ENCODE measurements at regions not wholly inside any gene's neighbourhood (a gene's known extent, or its start where the extent isn't known, plus 50 kb on each side); places are given as distances from the start of the nearest gene placed in this dataset.

DNA sequence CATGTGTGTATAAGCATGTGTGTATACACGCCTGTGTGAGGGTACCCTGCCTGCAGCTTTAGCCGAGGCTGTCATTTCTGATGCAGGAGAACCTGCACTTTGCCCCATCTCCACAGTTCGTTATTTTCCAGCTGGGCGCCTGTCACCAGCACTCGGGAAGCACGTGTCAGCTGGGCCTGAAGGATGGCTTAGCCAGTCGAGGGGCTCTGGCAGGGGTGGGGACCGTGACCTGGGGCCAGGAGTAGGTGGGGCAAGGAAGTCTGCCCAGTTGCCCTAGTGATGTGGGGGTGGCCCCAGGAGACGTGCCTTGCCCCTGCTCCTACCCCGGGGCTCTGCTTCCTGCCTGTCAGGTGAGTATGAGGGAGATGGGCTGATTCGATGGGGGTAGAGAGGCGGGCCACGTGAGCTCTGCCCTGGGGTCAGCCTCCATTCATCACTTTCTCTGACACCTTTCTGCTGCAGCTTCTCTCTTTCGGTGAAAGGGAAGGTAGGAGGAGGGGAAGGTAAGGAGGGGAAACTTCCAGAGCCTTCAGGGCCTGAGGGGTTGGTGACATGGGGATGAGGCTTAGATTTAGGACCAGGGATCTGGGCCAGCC, 130.6 kb upstream of the SKOR2 start:
- BruUV-seq (replicated peaks), result no TSS peak
- intact Hi-C loops (cut with micrococcal nuclease), result no loop called here
- Histone ChIP-seq H2AFZ (ENCODE audit: low read depth, low read length) (no peak overlapping the region), H3K36me3 (ENCODE audit: control insufficient read depth in 2 of 2, extremely low read depth in 1 of 2, insufficient read depth in 2 of 2, low read length in 2 of 2) (no peaks in the 10 kb centered on the region), H3K79me2 (ENCODE audit: control insufficient read depth, insufficient read depth, low read length) (no peaks in the 10 kb centered on the region), H3K4me2 (ENCODE audit: insufficient read depth, low read length) (no peak overlapping the region), H3K9me3 (replicated peaks; ENCODE audit: control insufficient read depth, insufficient read depth, low read length) (no peaks in the 10 kb centered on the region), H3K4me1 (ENCODE audit: control insufficient read depth, extremely low read depth, insufficient read depth, low read length) (no peaks in the 10 kb centered on the region), H3K9ac (replicated peaks; ENCODE audit: extremely low read depth, insufficient read depth, low read length) (no peak overlapping the region), H3K27ac (ENCODE audit: insufficient read depth, low read depth, low read length) (no peak overlapping the region), H3K27me3 (ENCODE audit: control insufficient read depth in 2 of 2, insufficient read depth in 2 of 2, low read length in 2 of 2) (no peaks in the 10 kb centered on the region), H3K4me3 (replicated peaks in 1 of 3; ENCODE audit: insufficient read depth in 1 of 3, low read depth in 1 of 3, low read length in 3 of 3) (no peak overlapping the region), H3K9me1 (replicated peaks; ENCODE audit: control insufficient read depth, extremely low read depth, insufficient read depth, low read length) (no peaks in the 10 kb centered on the region), H4K20me1 (replicated peaks; ENCODE audit: control insufficient read depth, extremely low read depth, insufficient read depth, low read length) (no peaks in the 10 kb centered on the region)
- CTCF ChIA-PET, result no interaction called here
- FAIRE-seq, result no peak
- DNase-seq (ENCODE audit: low read depth, low spot score), result no peak
- POLR2A ChIA-PET, result no interaction called here
- dilution Hi-C loops (cut with MboI; ENCODE audit: extremely low pct_ligation_motif_present, low sequenced_read_pairs), result no loop called here
- TF ChIP-seq POLR2AphosphoS5 (IDR thresholded peaks at IDR 0.05; ENCODE audit: insufficient read depth, low read depth, low read length) (no peak), GATA2 (IDR thresholded peaks at IDR 0.05; ENCODE audit: insufficient read depth, insufficient read length, low read depth, low read length) (no peak), MYC (IDR thresholded peaks at IDR 0.05; ENCODE audit: low read depth, low read length) (no peak)
- TF ChIP-seq, protein P1, sequence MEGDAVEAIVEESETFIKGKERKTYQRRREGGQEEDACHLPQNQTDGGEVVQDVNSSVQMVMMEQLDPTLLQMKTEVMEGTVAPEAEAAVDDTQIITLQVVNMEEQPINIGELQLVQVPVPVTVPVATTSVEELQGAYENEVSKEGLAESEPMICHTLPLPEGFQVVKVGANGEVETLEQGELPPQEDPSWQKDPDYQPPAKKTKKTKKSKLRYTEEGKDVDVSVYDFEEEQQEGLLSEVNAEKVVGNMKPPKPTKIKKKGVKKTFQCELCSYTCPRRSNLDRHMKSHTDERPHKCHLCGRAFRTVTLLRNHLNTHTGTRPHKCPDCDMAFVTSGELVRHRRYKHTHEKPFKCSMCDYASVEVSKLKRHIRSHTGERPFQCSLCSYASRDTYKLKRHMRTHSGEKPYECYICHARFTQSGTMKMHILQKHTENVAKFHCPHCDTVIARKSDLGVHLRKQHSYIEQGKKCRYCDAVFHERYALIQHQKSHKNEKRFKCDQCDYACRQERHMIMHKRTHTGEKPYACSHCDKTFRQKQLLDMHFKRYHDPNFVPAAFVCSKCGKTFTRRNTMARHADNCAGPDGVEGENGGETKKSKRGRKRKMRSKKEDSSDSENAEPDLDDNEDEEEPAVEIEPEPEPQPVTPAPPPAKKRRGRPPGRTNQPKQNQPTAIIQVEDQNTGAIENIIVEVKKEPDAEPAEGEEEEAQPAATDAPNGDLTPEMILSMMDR (IDR thresholded peaks at IDR 0.05; ENCODE audit: extremely low read depth in 1 of 2, insufficient read depth in 1 of 2, low read depth in 1 of 2, low read length in 2 of 2), result no peak

DNA sequence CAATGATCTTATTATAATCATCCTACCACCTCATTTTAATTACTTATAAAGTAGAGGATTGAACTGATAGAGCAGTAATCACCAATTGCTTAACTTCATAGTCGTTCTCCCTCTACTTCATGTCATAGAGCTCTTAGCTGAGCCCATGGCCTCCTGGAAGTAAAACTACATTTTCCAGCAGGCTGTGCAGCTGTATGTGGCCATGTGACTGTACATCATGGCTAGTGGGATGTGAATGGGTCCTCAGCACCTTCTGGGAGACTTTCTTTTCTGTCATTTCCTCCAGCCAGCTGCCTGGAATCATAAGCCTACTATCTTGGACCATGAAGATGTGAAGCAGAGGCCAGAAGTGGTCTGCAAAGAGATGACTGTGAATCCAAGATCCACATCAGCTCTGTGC, 128.7 kb upstream of the SKOR2 start:
- Histone ChIP-seq H3K4me1 (ENCODE audit: control insufficient read depth, extremely low read depth, insufficient read depth, low read length) (no peaks in the 10 kb centered on the region), H3K79me2 (ENCODE audit: control insufficient read depth, insufficient read depth, low read length) (no peaks in the 10 kb centered on the region), H3K9me1 (replicated peaks; ENCODE audit: control insufficient read depth, extremely low read depth, insufficient read depth, low read length) (no peaks in the 10 kb centered on the region), H3K4me3 (replicated peaks in 1 of 3; ENCODE audit: insufficient read depth in 1 of 3, low read depth in 1 of 3, low read length in 3 of 3) (no peak overlapping the region), H3K4me2 (ENCODE audit: insufficient read depth, low read length) (no peak overlapping the region), H4K20me1 (replicated peaks; ENCODE audit: control insufficient read depth, extremely low read depth, insufficient read depth, low read length) (no peaks in the 10 kb centered on the region), H2AFZ (ENCODE audit: low read depth, low read length) (no peak overlapping the region), H3K9me3 (replicated peaks; ENCODE audit: control insufficient read depth, insufficient read depth, low read length) (no peaks in the 10 kb centered on the region), H3K9ac (replicated peaks; ENCODE audit: extremely low read depth, insufficient read depth, low read length) (no peak overlapping the region), H3K36me3 (ENCODE audit: control insufficient read depth in 2 of 2, extremely low read depth in 1 of 2, insufficient read depth in 2 of 2, low read length in 2 of 2) (no peaks in the 10 kb centered on the region), H3K27me3 (ENCODE audit: control insufficient read depth in 2 of 2, insufficient read depth in 2 of 2, low read length in 2 of 2) (no peaks in the 10 kb centered on the region), H3K27ac (ENCODE audit: insufficient read depth, low read depth, low read length) (no peak overlapping the region)
- no TSS peak for BruUV-seq (replicated peaks)
- dilution Hi-C loops (cut with MboI; ENCODE audit: extremely low pct_ligation_motif_present, low sequenced_read_pairs) (no loop called here), intact Hi-C loops (cut with micrococcal nuclease) (no loop called here)
- POLR2A ChIA-PET, result no interaction called here
- CTCF ChIA-PET, result no interaction called here
- FAIRE-seq (no peak), DNase-seq (ENCODE audit: low read depth, low spot score) (no peak)
- TF ChIP-seq, protein P2, sequence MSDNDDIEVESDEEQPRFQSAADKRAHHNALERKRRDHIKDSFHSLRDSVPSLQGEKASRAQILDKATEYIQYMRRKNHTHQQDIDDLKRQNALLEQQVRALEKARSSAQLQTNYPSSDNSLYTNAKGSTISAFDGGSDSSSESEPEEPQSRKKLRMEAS (IDR thresholded peaks at IDR 0.05; ENCODE audit: insufficient read depth, insufficient read length), result no peak
- TF ChIP-seq MYC (IDR thresholded peaks at IDR 0.05; ENCODE audit: low read depth, low read length) (no peak), POLR2A (IDR thresholded peaks at IDR 0.05; ENCODE audit: low read depth, low read length) (no peak), GATA2 (IDR thresholded peaks at IDR 0.05; ENCODE audit: insufficient read depth, insufficient read length, low read depth, low read length) (no peak)
- TF ChIP-seq, protein P1 (IDR thresholded peaks at IDR 0.05; ENCODE audit: extremely low read depth in 1 of 2, insufficient read depth in 1 of 2, low read depth in 1 of 2, low read length in 2 of 2), result no peak
